Femur (tissue), 1 donor: ENCODE measurements at regions not wholly inside any gene's neighbourhood (a gene's known extent, or its start where the extent isn't known, plus 50 kb on each side); places are given as distances from the start of the nearest gene placed in this dataset.
"Not testable (repeated sequence)": the region's sequence is repeated elsewhere in the genome, so short reads cannot be mapped to it uniquely, and the experiment has no call there.

Source experiments
- DNase-seq: peaks from one replicate; pipeline ENCODE4 v3.0.0-alpha.2; 2017

- DNase-seq, result not testable (repeated sequence)
Observed at GRCh38 chr1:121006826-121007225, 117.3 kb downstream of the PPIAL4A start.

GRCh38 chr1:121007755-121008154 lies 118.2 kb downstream of the PPIAL4A start:
- not testable (repeated sequence) for DNase-seq

- not testable (repeated sequence) for DNase-seq
Observed at GRCh38 chr1:121008512-121009215, 119.1 kb downstream of the PPIAL4A start.

GRCh38 chr1:121009216-121010057 lies 119.9 kb downstream of the PPIAL4A start:
- peak; percentile 29 for DNase-seq

- not testable (repeated sequence) for DNase-seq
Observed at GRCh38 chr1:121010141-121010540, 120.6 kb downstream of the PPIAL4A start.

GRCh38 chr1:121013181-121013580 lies 123.6 kb downstream of the PPIAL4A start:
- DNase-seq, result not testable (repeated sequence)

GRCh38 chr1:121016182-121017028 lies 126.8 kb downstream of the PPIAL4A start:
- DNase-seq, result peak; percentile 47

- DNase-seq, result not testable (repeated sequence)
Observed at GRCh38 chr1:121019715-121020349, 130.3 kb downstream of the PPIAL4A start.

- DNase-seq, result peak; percentile 79
Observed at GRCh38 chr1:121020350-121021236, 131.0 kb downstream of the PPIAL4A start.

GRCh38 chr1:121021716-121022115 lies 132.1 kb downstream of the PPIAL4A start:
- not testable (repeated sequence) for DNase-seq

GRCh38 chr1:121032878-121033494 lies 143.4 kb downstream of the PPIAL4A start:
- DNase-seq, result not testable (repeated sequence)

- DNase-seq, result not testable (repeated sequence)
Observed at GRCh38 chr1:121036792-121037191, 147.2 kb downstream of the PPIAL4A start.

- not testable (repeated sequence) for DNase-seq
Observed at GRCh38 chr1:121040974-121041373, 143.2 kb downstream of the FAM72B start.

- not testable (repeated sequence) for DNase-seq
Observed at GRCh38 chr1:121041497-121041896, 142.6 kb downstream of the FAM72B start.

- not testable (repeated sequence) for DNase-seq
Observed at GRCh38 chr1:121042882-121043281, 141.3 kb downstream of the FAM72B start.

GRCh38 chr1:121048293-121048752 lies 135.8 kb downstream of the FAM72B start:
- not testable (repeated sequence) for DNase-seq

GRCh38 chr1:121048769-121049443 lies 135.2 kb downstream of the FAM72B start:
- not testable (repeated sequence) for DNase-seq

GRCh38 chr1:121050097-121050496 lies 134.0 kb downstream of the FAM72B start:
- not testable (repeated sequence) for DNase-seq

GRCh38 chr1:121051161-121051790 lies 132.9 kb downstream of the FAM72B start:
- not testable (repeated sequence) for DNase-seq
